ENCODE measurements at regions not wholly inside any gene's neighbourhood (a gene's known extent, or its start where the extent isn't known, plus 50 kb on each side); places are given as distances from the start of the nearest gene placed in this dataset.

DNA sequence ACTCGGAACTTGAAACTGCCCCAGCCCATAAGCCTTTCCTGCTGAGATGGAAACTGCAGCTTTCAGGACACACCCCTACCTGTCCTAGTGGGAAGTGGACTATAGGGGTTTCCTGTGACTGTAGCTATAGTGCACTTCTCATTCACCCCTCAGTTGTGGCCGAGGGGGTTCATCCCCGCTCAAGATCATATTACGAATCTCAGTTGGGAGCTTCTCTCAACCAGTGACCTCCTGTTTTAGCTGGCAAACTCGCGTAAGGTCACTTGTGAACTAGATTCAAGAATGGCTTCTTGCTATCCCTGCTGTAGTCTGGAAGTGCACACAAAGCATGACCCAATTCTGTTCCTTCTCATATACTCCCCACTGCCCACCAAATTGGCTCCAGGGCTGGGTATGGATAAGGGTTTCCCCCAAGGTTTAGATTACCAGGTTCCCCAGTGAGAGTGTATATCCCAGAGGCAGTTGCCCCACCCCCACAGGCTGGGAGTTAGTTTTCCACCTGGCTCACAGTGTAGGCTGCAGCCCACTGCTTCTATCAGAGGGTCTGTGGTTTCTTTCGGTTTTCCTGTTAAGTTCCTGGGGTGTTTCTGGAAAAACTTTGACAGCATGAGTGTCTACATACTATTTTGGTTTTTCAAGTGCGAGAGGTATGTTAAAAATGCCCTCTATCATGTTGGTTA is 812.9 kb downstream of the JRKL start:
- Histone ChIP-seq H3K9ac (ENCODE audit: low read length) (no peak overlapping the region), H3K27me3 (ENCODE audit: low read depth, low read length) (no peaks in the 10 kb centered on the region), H3K4me2 (ENCODE audit: low read length) (no peak overlapping the region), H2AFZ (ENCODE audit: low read depth, low read length) (no peak overlapping the region), H3K4me1 (ENCODE audit: low read length) (no peaks in the 10 kb centered on the region), H3K79me2 (ENCODE audit: low read length) (no peaks in the 10 kb centered on the region), H3K36me3 (replicated peaks; ENCODE audit: low read depth, low read length) (no peaks in the 10 kb centered on the region), H4K20me1 (ENCODE audit: insufficient read depth, low read length) (no peaks in the 10 kb centered on the region), H3K27ac (ENCODE audit: low read length) (no peak overlapping the region), H3K9me3 (ENCODE audit: insufficient read depth, low read length) (no peaks in the 10 kb centered on the region), H3K4me3 (ENCODE audit: low read length) (no peak overlapping the region)
- TF ChIP-seq, protein P1, sequence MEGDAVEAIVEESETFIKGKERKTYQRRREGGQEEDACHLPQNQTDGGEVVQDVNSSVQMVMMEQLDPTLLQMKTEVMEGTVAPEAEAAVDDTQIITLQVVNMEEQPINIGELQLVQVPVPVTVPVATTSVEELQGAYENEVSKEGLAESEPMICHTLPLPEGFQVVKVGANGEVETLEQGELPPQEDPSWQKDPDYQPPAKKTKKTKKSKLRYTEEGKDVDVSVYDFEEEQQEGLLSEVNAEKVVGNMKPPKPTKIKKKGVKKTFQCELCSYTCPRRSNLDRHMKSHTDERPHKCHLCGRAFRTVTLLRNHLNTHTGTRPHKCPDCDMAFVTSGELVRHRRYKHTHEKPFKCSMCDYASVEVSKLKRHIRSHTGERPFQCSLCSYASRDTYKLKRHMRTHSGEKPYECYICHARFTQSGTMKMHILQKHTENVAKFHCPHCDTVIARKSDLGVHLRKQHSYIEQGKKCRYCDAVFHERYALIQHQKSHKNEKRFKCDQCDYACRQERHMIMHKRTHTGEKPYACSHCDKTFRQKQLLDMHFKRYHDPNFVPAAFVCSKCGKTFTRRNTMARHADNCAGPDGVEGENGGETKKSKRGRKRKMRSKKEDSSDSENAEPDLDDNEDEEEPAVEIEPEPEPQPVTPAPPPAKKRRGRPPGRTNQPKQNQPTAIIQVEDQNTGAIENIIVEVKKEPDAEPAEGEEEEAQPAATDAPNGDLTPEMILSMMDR (IDR thresholded peaks at IDR 0.05; ENCODE audit: low read depth, low read length) = no peak
- TF ChIP-seq EZH2phosphoT487 (IDR thresholded peaks at IDR 0.05; ENCODE audit: low read depth) = no peak

DNA sequence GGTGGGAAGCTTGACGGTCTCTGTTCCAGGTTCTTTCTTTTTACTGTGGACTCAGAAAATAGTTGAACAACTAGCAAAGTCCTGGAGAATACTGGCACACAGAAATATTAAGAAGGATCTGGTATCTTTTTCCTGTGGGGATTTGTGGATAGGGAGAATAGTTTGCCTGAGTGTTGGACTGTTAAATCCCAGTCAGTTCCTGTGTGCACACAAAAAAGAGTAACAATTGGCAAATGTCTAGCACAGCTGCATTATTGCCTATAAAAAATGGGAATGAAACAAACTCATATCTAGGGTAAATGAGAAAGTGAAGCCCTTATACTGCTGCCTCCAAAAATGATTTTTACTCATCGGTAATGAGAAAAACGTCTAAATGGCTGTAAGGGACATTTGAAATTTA is 828.2 kb downstream of the JRKL start:
- no peaks in the 10 kb centered on the region for H3K4me1 ChIP-seq (ENCODE audit: low read length)
- H3K4me3 ChIP-seq (ENCODE audit: low read length) = no peak overlapping the region
- H3K79me2 ChIP-seq (ENCODE audit: low read length) = no peaks in the 10 kb centered on the region
- no peak overlapping the region for H3K27ac ChIP-seq (ENCODE audit: low read length)
- H3K9me3 ChIP-seq (ENCODE audit: insufficient read depth, low read length) = no peaks in the 10 kb centered on the region
- no peaks in the 10 kb centered on the region for H3K36me3 ChIP-seq (replicated peaks; ENCODE audit: low read depth, low read length)
- TF ChIP-seq, protein P1 (IDR thresholded peaks at IDR 0.05; ENCODE audit: low read depth, low read length) = no peak
- no peak for TF ChIP-seq EZH2phosphoT487 (IDR thresholded peaks at IDR 0.05; ENCODE audit: low read depth)
- H4K20me1 ChIP-seq (ENCODE audit: insufficient read depth, low read length) = no peaks in the 10 kb centered on the region
- H2AFZ ChIP-seq (ENCODE audit: low read depth, low read length) = no peak overlapping the region
- no peak overlapping the region for H3K9ac ChIP-seq (ENCODE audit: low read length)
- H3K27me3 ChIP-seq (ENCODE audit: low read depth, low read length) = no peaks in the 10 kb centered on the region
- H3K4me2 ChIP-seq (ENCODE audit: low read length) = no peak overlapping the region

DNA sequence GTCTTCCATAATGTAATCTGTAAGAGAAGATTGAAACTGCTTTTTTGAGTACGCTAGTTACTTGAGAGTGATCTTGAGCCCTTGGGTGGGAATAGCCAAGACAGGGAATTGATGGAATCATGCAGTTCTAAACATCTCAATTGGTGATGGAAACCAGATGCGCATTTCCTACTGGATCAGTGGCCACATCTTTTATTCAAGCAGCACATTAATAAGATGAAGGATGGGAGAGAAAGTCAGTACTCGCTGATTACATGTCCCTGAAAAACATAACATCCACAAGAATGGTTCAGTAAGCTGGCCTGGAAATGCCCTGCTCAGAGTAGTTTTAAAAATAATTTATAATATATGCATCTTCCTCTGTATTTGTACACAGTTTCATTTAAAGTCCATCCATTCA is 833.8 kb downstream of the JRKL start:
- H2AFZ ChIP-seq (ENCODE audit: low read depth, low read length) = no peak overlapping the region
- H3K9ac ChIP-seq (ENCODE audit: low read length) = no peak overlapping the region
- no peaks in the 10 kb centered on the region for H3K4me1 ChIP-seq (ENCODE audit: low read length)
- no peaks in the 10 kb centered on the region for H3K27me3 ChIP-seq (ENCODE audit: low read depth, low read length)
- TF ChIP-seq EZH2phosphoT487 (IDR thresholded peaks at IDR 0.05; ENCODE audit: low read depth) = no peak
- TF ChIP-seq, protein P1 (IDR thresholded peaks at IDR 0.05; ENCODE audit: low read depth, low read length) = no peak
- H3K36me3 ChIP-seq (replicated peaks; ENCODE audit: low read depth, low read length) = no peaks in the 10 kb centered on the region
- no peaks in the 10 kb centered on the region for H4K20me1 ChIP-seq (ENCODE audit: insufficient read depth, low read length)
- H3K4me2 ChIP-seq (ENCODE audit: low read length) = no peak overlapping the region
- H3K4me3 ChIP-seq (ENCODE audit: low read length) = no peak overlapping the region
- H3K27ac ChIP-seq (ENCODE audit: low read length) = no peak overlapping the region
- H3K79me2 ChIP-seq (ENCODE audit: low read length) = no peaks in the 10 kb centered on the region
- H3K9me3 ChIP-seq (ENCODE audit: insufficient read depth, low read length) = no peaks in the 10 kb centered on the region

DNA sequence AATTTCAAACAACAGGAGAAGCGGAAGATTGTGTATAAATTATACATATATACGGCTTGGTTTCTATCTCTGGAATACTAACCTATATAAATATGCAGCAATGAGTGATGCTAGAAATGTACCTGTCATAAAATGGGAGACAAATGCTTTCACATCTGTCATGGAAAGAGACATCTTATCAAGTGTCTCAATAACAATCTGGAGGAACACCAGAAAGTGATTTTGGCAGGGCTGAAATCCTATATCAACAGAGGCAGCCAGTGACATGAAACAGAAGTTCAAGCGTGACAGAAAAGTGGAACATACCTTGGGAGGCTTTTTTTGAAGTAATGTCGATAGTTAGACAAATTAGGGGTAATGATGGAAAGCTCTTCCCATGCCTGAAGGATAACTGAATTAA is 834.6 kb downstream of the JRKL start:
- Histone ChIP-seq H3K4me2 (ENCODE audit: low read length) (no peak overlapping the region), H3K9me3 (ENCODE audit: insufficient read depth, low read length) (no peaks in the 10 kb centered on the region), H4K20me1 (ENCODE audit: insufficient read depth, low read length) (no peaks in the 10 kb centered on the region), H3K4me3 (ENCODE audit: low read length) (no peak overlapping the region), H3K79me2 (ENCODE audit: low read length) (no peaks in the 10 kb centered on the region), H3K27ac (ENCODE audit: low read length) (no peak overlapping the region), H3K36me3 (replicated peaks; ENCODE audit: low read depth, low read length) (no peaks in the 10 kb centered on the region), H3K4me1 (ENCODE audit: low read length) (no peaks in the 10 kb centered on the region), H2AFZ (ENCODE audit: low read depth, low read length) (no peak overlapping the region), H3K27me3 (ENCODE audit: low read depth, low read length) (no peaks in the 10 kb centered on the region), H3K9ac (ENCODE audit: low read length) (no peak overlapping the region)
- TF ChIP-seq EZH2phosphoT487 (IDR thresholded peaks at IDR 0.05; ENCODE audit: low read depth) = no peak

Data from OCI-LY3 (cell line).